Epithelial cell of prostate (primary cell): ENCODE measurements at regions not wholly inside any gene's neighbourhood (a gene's known extent, or its start where the extent isn't known, plus 50 kb on each side); places are given as distances from the start of the nearest gene placed in this dataset.
"Not testable (repeated sequence)": the region's sequence is repeated elsewhere in the genome, so short reads cannot be mapped to it uniquely, and the experiment has no call there.

Experiments used
- DNase-seq: peaks from one replicate; pipeline ENCODE4 v3.0.0-alpha.2; 2011; ENCODE audit warnings: low read depth, low spot score
- H3K27ac ChIP-seq: fragments of 450-650 bp; 2 replicates; pipeline ENCODE4 v1.5.1; 2017; ENCODE audit warnings: mild to moderate bottlenecking

- DNase-seq: not testable (repeated sequence)
Observed at GRCh38 chrX:35221391-35221790, 278.8 kb downstream of the FAM47B start.

DNA sequence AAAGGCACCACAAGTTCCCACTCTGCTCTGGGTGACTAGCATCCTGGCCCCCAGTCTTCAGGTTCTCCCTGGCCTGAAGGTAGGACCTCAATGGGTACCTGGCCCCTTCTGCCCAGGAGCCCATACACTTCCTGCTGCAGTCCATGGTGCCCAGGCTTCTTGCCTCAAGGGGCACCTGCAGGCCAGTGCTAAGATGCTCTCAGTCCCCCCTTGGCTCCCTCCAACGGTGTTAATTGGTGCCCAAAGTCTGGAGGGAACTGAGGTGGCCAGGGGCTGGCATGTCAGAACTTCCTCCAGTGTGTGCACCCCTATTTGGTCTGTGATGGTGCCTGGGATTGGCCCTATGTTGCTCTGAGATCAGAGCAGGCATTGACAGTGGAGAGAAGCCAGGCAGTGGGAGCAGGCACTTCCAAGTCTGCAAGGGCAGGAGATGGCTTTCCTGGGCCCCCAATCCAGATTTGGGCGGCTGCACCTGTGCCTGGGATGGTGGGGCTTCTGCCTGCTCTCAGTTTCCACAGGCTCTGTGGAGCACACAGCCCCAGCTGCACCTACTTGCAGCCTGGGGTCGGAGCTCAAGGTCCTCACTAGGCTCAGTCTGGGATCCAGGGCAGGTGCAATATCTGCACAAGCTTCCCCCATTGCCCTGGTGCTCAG is 301.6 kb downstream of the FAM47B start:
- no peak for DNase-seq
- no peak overlapping the region for H3K27ac ChIP-seq

More at GRCh38 chrX:35221391-35221790, 278.8 kb downstream of the FAM47B start:
- not testable (repeated sequence) for H3K27ac ChIP-seq

DNA sequence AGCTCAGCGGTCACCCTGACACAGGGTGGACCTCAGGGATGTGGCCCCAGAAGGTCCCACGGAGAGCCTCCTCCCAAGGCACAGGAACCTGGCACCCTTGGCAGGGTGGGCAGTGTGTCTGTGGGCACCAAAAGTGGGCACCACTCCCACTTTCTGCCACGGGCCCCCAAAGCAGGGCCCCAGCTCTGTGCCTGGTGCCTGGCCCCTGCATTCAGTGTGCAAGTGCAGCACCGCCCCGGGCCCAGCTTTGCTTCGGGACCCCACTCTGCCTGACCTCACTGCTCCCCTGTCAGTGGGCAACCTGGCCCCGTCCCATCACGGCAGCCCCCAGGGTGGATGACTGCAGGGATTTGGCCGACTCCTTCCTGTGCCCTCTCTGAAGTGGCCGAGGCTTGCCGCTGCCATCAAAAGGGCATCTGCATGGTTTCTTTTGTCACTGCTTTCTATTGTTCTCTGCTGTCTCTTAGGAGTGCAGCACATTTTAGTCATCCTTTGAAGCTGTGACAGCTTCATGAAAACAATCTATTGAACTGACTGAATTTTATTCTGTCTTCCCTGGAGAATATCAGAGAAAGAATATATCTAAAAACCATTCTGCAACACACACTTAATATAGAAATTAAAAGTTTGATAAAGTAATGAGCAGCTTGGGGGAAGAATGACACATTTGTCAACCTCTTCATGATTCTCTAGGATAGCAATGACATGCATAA is 302.4 kb downstream of the FAM47B start:
- DNase-seq: no peak
- H3K27ac ChIP-seq: no peak overlapping the region

GRCh38 chrX:35251226-35251625 is 308.6 kb downstream of the FAM47B start:
- no peak for DNase-seq
- H3K27ac ChIP-seq: no peak overlapping the region

DNA sequence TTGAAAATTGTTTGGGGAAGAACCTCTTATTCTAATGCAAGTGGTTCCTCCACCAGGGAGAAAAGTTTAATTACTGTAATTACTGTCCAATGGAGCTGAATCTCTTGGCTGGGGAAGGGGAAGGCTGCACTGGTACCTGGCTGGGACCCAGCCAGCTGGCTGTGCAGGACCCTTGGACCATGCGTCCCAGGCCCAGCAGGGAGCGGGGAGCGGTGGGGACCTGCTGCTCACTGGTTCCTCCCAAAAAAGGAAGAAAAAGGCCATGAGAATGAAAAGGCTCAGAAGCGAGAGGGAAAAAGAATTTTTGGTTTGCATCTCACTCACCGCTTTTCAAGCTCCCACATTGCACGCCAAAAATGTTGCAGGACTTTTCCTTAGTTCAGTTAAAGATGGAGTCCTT is 333.5 kb downstream of the FAM47B start:
- H3K27ac ChIP-seq: no peak overlapping the region
- DNase-seq: no peak

DNA sequence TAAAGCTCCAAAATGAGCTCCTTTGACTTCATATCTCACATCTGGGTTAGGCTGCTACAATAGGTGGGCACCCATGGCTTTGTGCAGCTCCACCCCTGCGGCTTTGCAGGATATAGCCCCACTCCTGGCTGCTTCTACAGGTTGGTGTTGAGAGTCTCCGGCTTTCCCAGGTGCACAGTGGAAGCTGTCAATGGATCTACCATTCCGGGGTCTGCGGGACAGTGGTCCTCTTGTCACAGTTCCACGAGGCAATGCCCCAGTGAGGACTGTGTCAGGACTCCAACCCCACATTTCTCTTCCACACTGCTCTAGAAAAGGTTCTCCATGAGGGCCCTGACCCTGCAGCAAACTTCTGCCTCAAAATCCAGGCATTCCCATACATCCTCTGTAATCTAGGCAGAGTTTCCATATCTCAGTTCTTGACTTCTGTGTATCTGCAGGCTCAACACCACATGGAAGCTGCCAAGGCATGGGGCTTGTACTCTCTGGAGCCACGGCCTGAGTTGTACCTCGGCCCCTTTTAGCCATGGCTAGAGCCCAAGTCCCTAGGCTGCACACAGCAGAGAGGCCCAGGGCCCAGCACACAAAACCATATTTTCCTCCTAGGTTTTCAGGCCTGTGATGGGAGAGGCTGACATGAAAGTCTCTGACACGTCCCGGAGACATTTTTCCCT is 342.8 kb downstream of the FAM47B start:
- H3K27ac ChIP-seq: no peak overlapping the region
- DNase-seq: no peak

GRCh38 chrX:35288657-35289056 is 346.1 kb downstream of the FAM47B start:
- no peak for DNase-seq
- no peak overlapping the region for H3K27ac ChIP-seq

- no peak overlapping the region for H3K27ac ChIP-seq
- DNase-seq: no peak
Observed at GRCh38 chrX:35289952-35290351, 347.4 kb downstream of the FAM47B start.

GRCh38 chrX:35291013-35291412 is 348.4 kb downstream of the FAM47B start:
- no peak overlapping the region for H3K27ac ChIP-seq
- no peak for DNase-seq

DNA sequence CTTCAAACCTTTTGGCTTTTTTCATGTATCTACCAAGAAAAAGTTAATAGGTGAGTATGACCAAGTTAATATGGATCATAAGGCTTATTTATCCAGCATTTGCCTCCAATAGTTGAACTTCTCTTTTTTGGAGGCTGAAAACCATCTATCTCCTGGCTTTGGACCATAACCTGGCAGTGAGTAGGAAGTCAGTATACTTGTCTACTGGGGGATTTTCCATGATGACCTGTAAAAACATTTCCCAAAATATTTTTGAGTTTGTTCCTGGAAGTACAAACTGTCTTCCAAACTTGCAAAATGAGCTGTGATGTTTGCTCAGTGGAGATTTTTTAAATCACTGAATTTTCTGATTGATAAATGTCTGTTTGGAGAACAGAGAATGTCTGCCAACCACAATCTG is 349.9 kb downstream of the FAM47B start:
- no peak overlapping the region for H3K27ac ChIP-seq
- no peak for DNase-seq

- DNase-seq: not testable (repeated sequence)
Observed at GRCh38 chrX:35305037-35305436, 362.4 kb downstream of the FAM47B start.

GRCh38 chrX:35339796-35340195 is 397.2 kb downstream of the FAM47B start:
- H3K27ac ChIP-seq: peak overlapping the region; percentile 62
- no peak for DNase-seq

More at GRCh38 chrX:35305037-35305436, 362.4 kb downstream of the FAM47B start:
- not testable (repeated sequence) for H3K27ac ChIP-seq

DNA sequence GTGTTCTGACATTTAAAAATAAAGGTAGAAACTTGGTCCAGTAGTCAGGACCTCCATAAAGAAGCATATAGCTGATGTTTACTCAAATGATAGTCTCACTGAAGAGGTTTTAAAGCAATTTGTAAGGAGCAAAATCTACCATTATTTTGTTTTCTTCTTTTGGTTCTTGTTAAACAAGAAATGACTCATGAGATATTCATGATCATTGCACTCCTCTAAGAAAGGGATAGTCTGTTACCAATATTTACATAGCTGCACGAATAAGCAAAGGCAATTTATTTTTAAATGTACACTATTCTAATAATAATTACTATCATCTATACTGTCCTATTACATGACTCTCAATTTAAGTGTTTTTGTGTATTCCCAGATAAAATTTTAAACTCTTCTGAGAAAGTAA is 397.9 kb downstream of the FAM47B start:
- peak; percentile 2 for DNase-seq

DNA sequence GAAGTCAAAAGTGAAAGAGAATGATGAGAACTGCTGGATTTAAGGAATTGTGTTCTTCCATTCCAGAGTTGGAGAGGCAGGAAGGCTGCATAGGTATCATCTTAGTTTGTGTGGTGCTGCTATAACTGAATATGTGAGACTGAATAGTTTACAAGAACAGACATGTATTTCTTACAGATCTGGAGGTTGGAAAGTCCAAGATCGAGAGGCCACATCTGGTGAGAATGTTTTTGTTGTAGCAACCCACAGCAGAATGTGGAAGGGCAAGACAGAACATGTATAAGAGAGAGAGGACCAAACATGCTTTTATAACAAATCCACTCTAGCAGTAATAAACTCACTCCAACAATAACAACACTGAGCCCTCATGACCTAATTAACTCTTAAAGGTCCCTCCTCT is 408.6 kb downstream of the FAM47B start:
- DNase-seq: peak; percentile 85
- H3K27ac ChIP-seq: peak overlapping the region; percentile 49

More for the DNA sequence above, 397.9 kb downstream of the FAM47B start:
- H3K27ac ChIP-seq: peak overlapping the region; percentile 62

- peak overlapping the region; percentile 49 for H3K27ac ChIP-seq
- DNase-seq: no peak
Observed at GRCh38 chrX:35351795-35352483, 409.3 kb downstream of the FAM47B start.

GRCh38 chrX:35357656-35358055 is 415.1 kb downstream of the FAM47B start:
- no peak for DNase-seq
- H3K27ac ChIP-seq: no peak overlapping the region

- no peak overlapping the region for H3K27ac ChIP-seq
- no peak for DNase-seq
Observed at GRCh38 chrX:35362866-35363265, 420.3 kb downstream of the FAM47B start.

GRCh38 chrX:35374116-35374515 is 424.0 kb upstream of the MAGEB16 start:
- no peak overlapping the region for H3K27ac ChIP-seq

DNA sequence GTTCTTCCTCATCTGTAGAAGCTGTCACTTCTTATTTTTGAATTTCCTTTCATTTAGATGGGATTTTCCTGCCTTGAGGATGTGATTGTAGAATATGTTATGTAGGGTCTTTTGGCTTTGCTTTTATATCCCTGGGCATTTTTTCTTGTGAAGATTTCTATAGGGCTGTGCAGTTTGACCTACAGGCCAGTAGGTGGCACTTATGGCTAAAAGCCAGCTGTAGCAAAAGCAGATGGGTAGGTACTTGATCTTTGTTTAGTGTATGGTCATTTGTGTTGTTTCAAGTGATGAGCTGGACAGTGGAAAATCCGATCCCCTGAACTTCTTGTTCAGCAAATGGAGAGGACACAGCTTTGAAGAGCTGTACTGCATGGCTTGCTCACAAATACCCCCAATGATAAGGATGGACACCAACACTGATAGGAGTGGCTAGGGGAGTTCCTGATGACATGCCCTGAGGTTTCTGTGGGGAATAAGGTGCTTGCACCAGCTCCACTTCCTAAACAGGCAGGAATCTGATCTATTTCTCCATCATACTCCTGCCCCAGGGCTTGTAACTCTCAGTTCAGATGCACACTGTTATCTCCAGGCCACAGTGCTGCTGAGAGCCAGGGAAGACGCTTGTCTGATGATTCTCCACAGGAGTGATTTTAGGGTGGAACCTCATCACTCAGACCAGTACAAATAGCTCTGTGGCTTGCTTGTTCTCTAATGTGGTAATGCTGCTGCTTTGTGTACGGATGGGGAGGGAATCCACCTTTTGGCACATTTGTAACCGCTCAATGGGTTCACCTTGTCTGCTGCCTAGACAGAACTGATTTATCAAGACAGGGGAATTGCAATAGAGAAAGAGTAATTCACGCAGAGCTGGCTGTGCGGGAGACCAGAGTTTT is 417.1 kb upstream of the MAGEB16 start:
- H3K27ac ChIP-seq: no peak overlapping the region
- peak; percentile 2 for DNase-seq

More at GRCh38 chrX:35374116-35374515, 424.0 kb upstream of the MAGEB16 start:
- DNase-seq: no peak

DNA sequence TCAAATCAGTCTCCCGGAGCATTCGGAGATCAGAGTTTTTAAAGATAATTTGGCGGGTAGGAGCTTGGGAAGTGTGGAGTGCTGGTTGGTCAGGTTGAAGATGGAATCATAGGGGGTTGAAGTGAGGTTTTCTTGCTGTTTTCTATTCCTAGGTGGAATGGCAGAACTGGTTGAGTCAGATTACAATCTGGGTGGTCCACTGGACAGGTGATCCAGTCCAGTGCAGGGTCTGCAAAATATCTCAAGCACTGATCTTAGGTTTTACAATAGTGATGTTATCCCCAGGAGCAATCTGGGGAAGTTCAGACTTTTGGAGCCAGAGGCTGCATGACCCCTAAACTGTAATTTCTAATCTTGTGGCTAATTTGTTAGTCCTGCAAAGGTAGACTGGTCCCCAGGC is 416.4 kb upstream of the MAGEB16 start:
- not testable (repeated sequence) for DNase-seq, H3K27ac ChIP-seq
